Vagina (tissue), 2 donors: ENCODE measurements at regions not wholly inside any gene's neighbourhood (a gene's known extent, or its start where the extent isn't known, plus 50 kb on each side); places are given as distances from the start of the nearest gene placed in this dataset.

Experiments used
- DNase-seq, 2 donors: peaks; one replicate each; pipeline ENCODE4 v3.0.0-alpha.2; 2017; ENCODE audit errors: extremely low spot score in 2 of 2
- H3K27ac ChIP-seq: fragments of 200-600 bp; sonication (generic); one replicate; pipeline ENCODE4 v1.5.1; 2019
- H3K27me3 ChIP-seq: fragments of 200-600 bp; sonication (generic); one replicate; pipeline ENCODE4 v1.5.1; 2019
- H3K36me3 ChIP-seq, 2 donors: fragments of 200-600 bp; sonication (generic); one replicate each; pipeline ENCODE4 v1.5.1; 2017 to 2019
- H3K4me1 ChIP-seq: fragments of 200-600 bp; sonication (generic); one replicate; pipeline ENCODE4 v1.5.1; 2019
- H3K4me3 ChIP-seq, 2 donors: fragments of 200-600 bp; sonication (generic); 1 replicate in 1 of 2; 2 replicates in 1 of 2; pipeline ENCODE4 v1.5.1; 2016 to 2019
- H3K9me3 ChIP-seq: fragments of 200-600 bp; sonication (generic); one replicate; pipeline ENCODE4 v1.5.1; 2019
- CTCF ChIP-seq, 3 experiments: fragments of 450-650 bp in 2 of 3; fragments of 200-600 bp in 1 of 3; sonication (generic) in 1 of 3; IDR thresholded peaks; one replicate each; pipeline ENCODE4 v1.5.1; 2017 to 2019; ENCODE audit warnings: antibody characterized with exemption in 3 of 3, mild to moderate bottlenecking in 2 of 3, moderate library complexity in 2 of 3
- POLR2A ChIP-seq, 2 donors: fragments of 450-650 bp; IDR thresholded peaks; one replicate each; pipeline ENCODE4 v1.6.1; 2017; ENCODE audit warnings: antibody characterized with exemption in 2 of 2, mild to moderate bottlenecking in 2 of 2, moderate library complexity in 2 of 2
- POLR2AphosphoS5 ChIP-seq, 2 donors: sonication (generic); formaldehyde crosslinking; IDR thresholded peaks; one replicate each; pipeline ENCODE4 v1.9.0; 2017; ENCODE audit warnings: antibody characterized with exemption in 2 of 2, mild to moderate bottlenecking in 2 of 2, low read depth in 1 of 2; ENCODE audit not compliant: insufficient read depth in 1 of 2
- intact Hi-C: fragments of 100-400 bp; cut with DNase I; formaldehyde crosslinking; loops from one replicate; pipeline ENCODE4 v1.15.1; 2023

- no peak for DNase-seq
- Histone ChIP-seq H3K27me3 (no peaks in the 10 kb centered on the region), H3K27ac (no peak overlapping the region), H3K36me3 (no peaks in the 10 kb centered on the region), H3K4me1 (no peaks in the 10 kb centered on the region), H3K9me3 (no peaks in the 10 kb centered on the region), H3K4me3 (no peak overlapping the region)
- TF ChIP-seq POLR2AphosphoS5 (IDR thresholded peaks at IDR 0.05; ENCODE audit: insufficient read depth in 1 of 2, low read depth in 1 of 2) (no peak), POLR2A (IDR thresholded peaks at IDR 0.05) (no peak), CTCF (IDR thresholded peaks at IDR 0.05) (no peak)
- intact Hi-C loops, result no loop called here
These were observed 355.9 kb upstream of the ADGRL4 start for GRCh38 chr1:79362470-79362869.

GRCh38 chr1:79355090-79355489, 348.6 kb upstream of the ADGRL4 start:
- no peak overlapping the region for H3K27ac ChIP-seq
- no peaks in the 10 kb centered on the region for H3K36me3 ChIP-seq
- no peak for DNase-seq
- H3K4me1 ChIP-seq, result no peaks in the 10 kb centered on the region
- H3K4me3 ChIP-seq, result no peak overlapping the region
- no peaks in the 10 kb centered on the region for H3K27me3 ChIP-seq
- intact Hi-C loops, result no loop called here
- H3K9me3 ChIP-seq, result no peaks in the 10 kb centered on the region
- TF ChIP-seq POLR2A (IDR thresholded peaks at IDR 0.05) (no peak), CTCF (IDR thresholded peaks at IDR 0.05) (no peak), POLR2AphosphoS5 (IDR thresholded peaks at IDR 0.05; ENCODE audit: insufficient read depth in 1 of 2, low read depth in 1 of 2) (no peak)

GRCh38 chr1:79353224-79353623, 346.7 kb upstream of the ADGRL4 start:
- Histone ChIP-seq H3K4me1 (no peaks in the 10 kb centered on the region), H3K27me3 (no peaks in the 10 kb centered on the region), H3K27ac (no peak overlapping the region), H3K36me3 (no peaks in the 10 kb centered on the region), H3K4me3 (no peak overlapping the region), H3K9me3 (no peaks in the 10 kb centered on the region)
- TF ChIP-seq CTCF (IDR thresholded peaks at IDR 0.05), result no peak
- no peak for TF ChIP-seq POLR2A (IDR thresholded peaks at IDR 0.05)
- no peak for TF ChIP-seq POLR2AphosphoS5 (IDR thresholded peaks at IDR 0.05; ENCODE audit: insufficient read depth in 1 of 2, low read depth in 1 of 2)
- intact Hi-C loops, result no loop called here
- no peak for DNase-seq

GRCh38 chr1:79326875-79327274, 320.3 kb upstream of the ADGRL4 start:
- Histone ChIP-seq H3K4me1 (no peaks in the 10 kb centered on the region), H3K9me3 (no peaks in the 10 kb centered on the region), H3K27ac (no peak overlapping the region), H3K36me3 (no peaks in the 10 kb centered on the region), H3K27me3 (no peaks in the 10 kb centered on the region), H3K4me3 (no peak overlapping the region)
- no peak for TF ChIP-seq CTCF (IDR thresholded peaks at IDR 0.05)
- TF ChIP-seq POLR2AphosphoS5 (IDR thresholded peaks at IDR 0.05; ENCODE audit: insufficient read depth in 1 of 2, low read depth in 1 of 2), result no peak
- no peak for TF ChIP-seq POLR2A (IDR thresholded peaks at IDR 0.05)
- DNase-seq, result no peak
- intact Hi-C loops, result no loop called here

GRCh38 chr1:79325705-79326104, 319.2 kb upstream of the ADGRL4 start:
- DNase-seq, result no peak
- H3K36me3 ChIP-seq, result no peaks in the 10 kb centered on the region
- intact Hi-C loops, result no loop called here
- H3K4me3 ChIP-seq, result no peak overlapping the region
- no peak for TF ChIP-seq CTCF (IDR thresholded peaks at IDR 0.05)
- no peak for TF ChIP-seq POLR2AphosphoS5 (IDR thresholded peaks at IDR 0.05; ENCODE audit: insufficient read depth in 1 of 2, low read depth in 1 of 2)
- TF ChIP-seq POLR2A (IDR thresholded peaks at IDR 0.05), result no peak
- H3K27me3 ChIP-seq, result no peaks in the 10 kb centered on the region
- no peaks in the 10 kb centered on the region for H3K9me3 ChIP-seq
- H3K4me1 ChIP-seq, result no peaks in the 10 kb centered on the region
- H3K27ac ChIP-seq, result no peak overlapping the region
